CD1c-positive myeloid dendritic cell (primary cell): ENCODE measurements at regions not wholly inside any gene's neighbourhood (a gene's known extent, or its start where the extent isn't known, plus 50 kb on each side); places are given as distances from the start of the nearest gene placed in this dataset.
A peak's percentile ranks its signal among the peaks of the same experiment; 100 is the strongest.
"Not testable (repeated sequence)": the region's sequence is repeated elsewhere in the genome, so short reads cannot be mapped to it uniquely, and the experiment has no call there.

Experiments used
- DNase-seq: peaks from one replicate; pipeline ENCODE4 v3.0.0-alpha.2; 2016; ENCODE audit errors: extremely low spot score

- no peak for DNase-seq
Observed at GRCh38 chr6:13874191-13874549, 50.6 kb upstream of the RNF182 start.

DNA sequence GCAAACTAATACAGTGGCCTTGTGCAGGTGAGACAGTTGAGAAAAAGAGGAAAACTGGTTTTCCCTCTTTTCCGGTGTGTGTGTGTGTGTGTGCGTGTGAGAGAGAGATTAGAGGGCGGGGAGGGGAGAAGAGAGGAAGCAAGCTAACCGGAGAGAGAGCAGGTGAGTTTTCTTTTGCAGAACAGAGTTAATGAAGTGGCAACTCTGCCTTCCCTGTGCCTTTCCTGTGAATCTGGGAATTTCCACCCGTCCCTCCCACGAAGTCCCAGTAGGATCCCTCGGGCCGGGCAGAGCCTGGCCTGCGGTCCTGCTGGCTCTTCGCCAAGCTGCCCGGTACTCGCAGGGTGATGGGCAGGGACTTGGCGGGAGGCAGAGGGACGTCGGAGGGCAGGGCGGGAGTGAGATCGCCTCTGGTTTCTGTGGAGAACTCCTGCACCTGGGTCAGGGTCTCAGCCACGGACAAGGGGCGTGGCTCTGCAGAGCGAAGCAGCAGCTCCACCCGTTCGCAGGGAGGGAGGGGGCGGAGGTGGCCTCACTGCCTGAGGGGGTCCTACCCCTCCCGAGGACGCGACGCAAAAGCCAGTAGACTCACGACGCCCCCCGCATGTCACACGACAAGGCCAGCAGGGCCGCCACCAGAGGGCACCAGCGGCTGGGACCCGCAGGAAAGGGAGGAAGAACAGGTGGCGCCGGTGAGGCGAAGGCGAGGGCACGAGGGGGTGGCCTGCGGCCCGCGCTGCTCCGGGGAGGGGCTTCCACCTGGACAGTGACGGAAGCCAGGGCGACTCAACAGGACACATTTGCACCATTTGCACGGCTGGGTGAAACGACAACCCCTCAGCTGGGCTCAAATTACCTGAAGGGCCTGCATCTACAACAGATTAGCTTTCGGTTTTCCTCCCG is 51.2 kb upstream of the RNF182 start:
- DNase-seq: peak; percentile 36

DNA sequence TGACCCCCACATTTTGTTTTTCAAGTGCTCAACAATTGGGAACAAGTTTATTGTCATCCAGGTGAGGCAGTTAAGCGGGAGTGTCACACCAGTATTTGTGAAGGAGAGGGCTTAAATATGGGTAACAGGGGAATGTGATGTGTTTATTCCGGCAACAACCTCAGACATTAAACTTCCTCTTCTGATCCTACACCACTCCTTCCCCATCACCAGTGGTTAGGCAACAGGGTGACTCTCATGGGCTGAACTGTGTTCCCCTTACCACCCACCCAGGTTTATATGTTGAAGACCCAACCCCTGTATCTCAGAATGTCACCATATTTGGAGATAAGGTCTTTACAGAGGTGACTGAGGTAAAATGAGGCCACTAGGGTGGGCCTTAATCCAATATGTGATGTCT is 52.1 kb upstream of the RNF182 start:
- DNase-seq: peak; percentile 78

DNA sequence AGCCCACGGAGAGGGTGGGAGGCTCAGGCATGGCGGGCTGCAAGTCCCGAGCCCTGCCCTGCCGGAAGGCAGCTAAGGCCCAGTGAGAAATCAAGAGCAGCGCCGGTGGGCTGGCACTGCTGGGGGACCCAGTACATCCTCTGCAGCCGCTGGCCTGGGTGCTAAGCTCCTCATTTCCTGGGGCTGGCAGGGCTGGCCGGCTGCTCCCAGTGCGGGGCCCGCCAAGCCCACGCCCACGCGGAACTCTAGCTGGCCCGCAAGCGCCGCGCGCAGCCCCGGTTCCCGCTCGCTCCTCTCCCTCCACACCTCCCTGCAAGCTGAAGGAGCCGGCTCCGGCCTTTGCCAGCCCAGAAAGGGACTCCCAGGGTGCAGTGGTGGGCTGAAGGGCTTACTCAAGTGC is 52.7 kb upstream of the RNF182 start:
- not testable (repeated sequence) for DNase-seq

DNA sequence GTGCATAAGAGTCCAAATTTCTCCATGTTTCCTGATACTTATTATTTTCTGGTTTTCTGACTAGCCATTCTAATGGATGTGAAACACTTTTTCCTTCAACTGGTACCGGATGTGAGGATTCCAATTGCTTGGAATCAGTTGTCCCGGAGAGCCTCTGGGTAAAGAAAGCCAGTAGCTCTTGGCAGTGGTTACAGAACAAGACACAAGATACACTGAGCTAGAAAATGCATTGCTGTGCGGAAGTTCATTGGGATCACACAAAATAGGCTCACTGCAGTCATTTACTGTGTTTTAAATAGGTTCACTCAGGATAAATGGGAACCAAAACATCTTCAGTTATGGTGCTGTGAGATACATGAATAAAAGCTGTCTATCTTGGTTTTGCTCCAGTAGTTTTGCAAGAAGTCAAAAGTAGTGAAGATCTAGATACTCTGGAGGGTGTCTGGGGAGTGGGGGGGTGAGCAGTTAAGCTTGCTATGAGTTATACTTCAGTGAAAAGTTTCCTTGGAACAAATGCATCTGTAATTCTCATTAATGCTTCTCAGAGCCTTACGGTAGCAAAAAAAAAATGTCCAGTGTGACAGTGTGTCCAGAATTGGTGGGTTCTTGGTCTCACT is 54.4 kb upstream of the RNF182 start:
- DNase-seq: no peak

GRCh38 chr6:13868236-13868635 is 53.9 kb upstream of the MCUR1 start:
- DNase-seq: no peak

- DNase-seq: peak; percentile 13
Observed at GRCh38 chr6:13866301-13866700, 51.9 kb upstream of the MCUR1 start.

DNA sequence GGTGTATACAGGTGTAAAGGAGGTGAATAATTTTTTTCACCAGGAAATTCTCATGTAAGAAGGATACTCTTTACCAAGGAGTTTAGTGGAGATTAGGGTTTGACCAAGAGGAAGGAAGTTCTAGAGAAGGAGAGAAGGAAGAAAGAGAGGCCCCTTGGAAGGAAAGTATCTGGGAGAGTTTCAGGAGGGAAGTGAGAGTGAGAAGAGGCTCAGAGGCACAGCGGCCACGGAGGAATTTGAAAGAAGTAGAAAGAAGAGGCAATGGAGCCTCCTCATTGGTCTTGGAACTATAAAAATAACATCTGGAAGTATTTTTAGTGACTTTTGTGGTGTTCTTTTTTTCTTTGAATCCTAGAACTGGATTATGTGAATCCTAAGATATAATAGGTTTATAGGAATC is 50.8 kb upstream of the MCUR1 start:
- DNase-seq: peak; percentile 40

GRCh38 chr6:13864669-13865068 is 50.3 kb upstream of the MCUR1 start:
- not testable (repeated sequence) for DNase-seq
